Ishikawa (cell line): ENCODE measurements at regions not wholly inside any gene's neighbourhood (a gene's known extent, or its start where the extent isn't known, plus 50 kb on each side); places are given as distances from the start of the nearest gene placed in this dataset.

Source experiments
- CEBPB ChIP-seq: IDR thresholded peaks from 2 replicates; pipeline ENCODE4 v1.6.1; 2012
- CREB1 ChIP-seq: IDR thresholded peaks from 2 replicates; pipeline ENCODE4 v1.6.1; 2012; ENCODE audit warnings: low read depth
- EGR1 ChIP-seq: IDR thresholded peaks from 2 replicates; pipeline ENCODE4 v1.6.1; 2012
- EP300 ChIP-seq: IDR thresholded peaks from 2 replicates; pipeline ENCODE4 v1.6.1; 2012; ENCODE audit warnings: borderline replicate concordance
- FOXM1 ChIP-seq: IDR thresholded peaks from 2 replicates; pipeline ENCODE4 v1.6.1; 2012; ENCODE audit warnings: low read depth, borderline replicate concordance
- MAX ChIP-seq: IDR thresholded peaks from 2 replicates; pipeline ENCODE4 v1.6.1; 2012
- RAD21 ChIP-seq: IDR thresholded peaks from 2 replicates; pipeline ENCODE4 v1.6.1; 2012; ENCODE audit warnings: low read depth
- REST ChIP-seq: IDR thresholded peaks from 2 replicates; pipeline ENCODE4 v1.6.1; 2012; ENCODE audit warnings: low read depth, mild to moderate bottlenecking
- TAF1 ChIP-seq: IDR thresholded peaks from 2 replicates; pipeline ENCODE4 v1.6.1; 2012; ENCODE audit warnings: low read depth, mild to moderate bottlenecking
- TCF12 ChIP-seq: IDR thresholded peaks from 2 replicates; pipeline ENCODE4 v1.6.1; 2012; ENCODE audit warnings: low read depth
- YY1 ChIP-seq: IDR thresholded peaks from 2 replicates; pipeline ENCODE4 v1.6.1; 2012; ENCODE audit warnings: low read depth
- ZBTB7A ChIP-seq: IDR thresholded peaks from 2 replicates; pipeline ENCODE4 v1.6.1; 2012; ENCODE audit warnings: low read depth

GRCh38 chr14:31920989-31921650 is 156.0 kb upstream of the ARHGAP5 start:
- TF ChIP-seq CREB1: no peak
- no peak for TF ChIP-seq ZBTB7A
- no peak for TF ChIP-seq MAX
- TF ChIP-seq REST: no peak
- TF ChIP-seq EP300: no peak
- no peak for TF ChIP-seq RAD21
- no peak for TF ChIP-seq EGR1
- TF ChIP-seq CEBPB: no peak
- no peak for TF ChIP-seq YY1
- no peak for TF ChIP-seq TCF12
- TF ChIP-seq FOXM1: no peak
- no peak for TF ChIP-seq TAF1
